Fibroblast of pulmonary artery (primary cell): ENCODE measurements at regions not wholly inside any gene's neighbourhood (a gene's known extent, or its start where the extent isn't known, plus 50 kb on each side); places are given as distances from the start of the nearest gene placed in this dataset.

Source experiments
- DNase-seq: peaks from one replicate; pipeline ENCODE4 v3.0.0-alpha.2; 2010; ENCODE audit warnings: low read depth
- H3K4me3 ChIP-seq: replicated peaks from 2 replicates; pipeline ENCODE4 v1.5.1; 2011; ENCODE audit warnings: low read depth, mild to moderate bottlenecking, control low read depth, low read length, moderate library complexity
- CTCF ChIP-seq: IDR thresholded peaks from 2 replicates; pipeline ENCODE4 v1.5.1; 2011; ENCODE audit warnings: mild to moderate bottlenecking, control low read depth, low read length, inconsistent platforms; ENCODE audit errors: missing control alignments

- TF ChIP-seq CTCF: no peak
- no peak for DNase-seq
These were observed 626.0 kb downstream of the CDH26 start for GRCh38 chr20:60584221-60584620.

GRCh38 chr20:60585651-60586050 is 627.4 kb downstream of the CDH26 start:
- no peak overlapping the region for H3K4me3 ChIP-seq
- no peak for DNase-seq
- no peak for TF ChIP-seq CTCF

More at GRCh38 chr20:60584221-60584620, 626.0 kb downstream of the CDH26 start:
- H3K4me3 ChIP-seq: no peak overlapping the region

- H3K4me3 ChIP-seq: no peak overlapping the region
- no peak for TF ChIP-seq CTCF
- no peak for DNase-seq
These were observed 628.2 kb downstream of the CDH26 start for GRCh38 chr20:60586269-60587050.

GRCh38 chr20:60587986-60588385 is 629.8 kb downstream of the CDH26 start:
- no peak for DNase-seq
- no peak overlapping the region for H3K4me3 ChIP-seq
- TF ChIP-seq CTCF: no peak

GRCh38 chr20:60589623-60590022 is 631.4 kb downstream of the CDH26 start:
- DNase-seq: no peak
- H3K4me3 ChIP-seq: no peak overlapping the region
- TF ChIP-seq CTCF: no peak

GRCh38 chr20:60591172-60591799 is 633.1 kb downstream of the CDH26 start:
- H3K4me3 ChIP-seq: no peak overlapping the region
- no peak for DNase-seq
- no peak for TF ChIP-seq CTCF
